Panc1 (cell line): ENCODE measurements at regions not wholly inside any gene's neighbourhood (a gene's known extent, or its start where the extent isn't known, plus 50 kb on each side); places are given as distances from the start of the nearest gene placed in this dataset.

Experiments used
- ATAC-seq: fragments of 200-7000 bp; cut with Tn5 transposase; 2 replicates; pipeline ENCODE4 v1.9.1; 2020; ENCODE audit warnings: mild to moderate bottlenecking, moderate library complexity
- BruUV-seq: library from RNA; stranded (reverse); fragments of 400-500 nt; replicated peaks from 2 replicates; lab custom pipeline; 2021; lab: Mats Ljungman, UMichigan
- CTCF ChIA-PET: fragments of 300-600 bp; sonication (Branson Sonifier 250); formaldehyde crosslinking; loops from one replicate; lab custom pipeline; 2022; ENCODE audit warnings: antibody characterized with exemption; lab: Charles Lee
- POLR2A ChIA-PET: fragments of 300-600 bp; sonication (Branson Sonifier 250); formaldehyde crosslinking; loops from one replicate; lab custom pipeline; 2022; ENCODE audit warnings: antibody characterized with exemption; lab: Charles Lee
- DNase-seq: peaks from one replicate; pipeline ENCODE4 v3.0.0-alpha.2; 2010; ENCODE audit warnings: low read depth, low spot score
- H3K27ac ChIP-seq: 2 replicates; pipeline ENCODE4 v1.5.1; 2011; ENCODE audit warnings: mild to moderate bottlenecking, low read length, inconsistent platforms
- H3K27me3 ChIP-seq: fragments of 200-500 bp; sonication (Bioruptor generic); 2 replicates; pipeline ENCODE4 v1.6.0; 2014; ENCODE audit warnings: low read length, inconsistent platforms; ENCODE audit not compliant: control insufficient read depth, insufficient read depth
- H3K36me3 ChIP-seq: fragments of 200-500 bp; sonication (Bioruptor generic); 2 replicates; pipeline ENCODE4 v1.5.1; 2014; ENCODE audit warnings: inconsistent platforms, mild to moderate bottlenecking, low read length, moderate library complexity; ENCODE audit not compliant: control insufficient read depth, insufficient read depth
- H3K4me1 ChIP-seq: 2 replicates; pipeline ENCODE4 v1.5.1; 2011; ENCODE audit warnings: inconsistent platforms, mild to moderate bottlenecking, low read length, moderate library complexity; ENCODE audit not compliant: control insufficient read depth, insufficient read depth
- H3K4me3 ChIP-seq, 2 experiments: 2 replicates each; pipeline ENCODE4 v1.5.1; 2011 to 2012; ENCODE audit warnings: low read depth in 2 of 2, low read length in 2 of 2, mild to moderate bottlenecking in 2 of 2, inconsistent platforms in 1 of 2, moderate library complexity in 1 of 2
- H3K9me3 ChIP-seq: fragments of 200-500 bp; sonication (Bioruptor generic); 2 replicates; pipeline ENCODE4 v1.5.1; 2014; ENCODE audit warnings: low read depth, mild to moderate bottlenecking, inconsistent platforms, low read length, moderate library complexity; ENCODE audit not compliant: control insufficient read depth, insufficient read depth
- POLR2AphosphoS5 ChIP-seq: IDR thresholded peaks from 2 replicates; pipeline ENCODE4 v1.6.1; 2012; ENCODE audit warnings: mild to moderate bottlenecking, low read depth, low read length, moderate library complexity
- SIN3A ChIP-seq: IDR thresholded peaks from 2 replicates; pipeline ENCODE4 v1.6.1; 2012; ENCODE audit warnings: low read depth, mild to moderate bottlenecking, low read length, moderate library complexity, borderline replicate concordance; ENCODE audit not compliant: insufficient read depth
- TCF7L2 ChIP-seq: IDR thresholded peaks from 2 replicates; pipeline ENCODE4 v1.6.1; 2011; ENCODE audit warnings: mild to moderate bottlenecking, low read depth, low read length, inconsistent platforms
- in situ Hi-C: cut with HindIII; loops from 2 replicates; pipeline ENCODE4 v1.10.0; 2016; ENCODE audit warnings: low sequenced_read_pairs, low pct_unique_long_range_greater_than_20kb
- intact Hi-C: fragments of 100-400 bp; cut with micrococcal nuclease; formaldehyde crosslinking; loops from one replicate; pipeline ENCODE4 v1.10.0; 2022; ENCODE audit not compliant: unreplicated experiment
- TF ChIP-seq, protein P1 (sequence below), 2 experiments: IDR thresholded peaks; 2 replicates each; pipeline ENCODE4 v1.6.1; 2011 to 2012; ENCODE audit warnings: low read depth in 2 of 2, control low read depth in 1 of 2, low read length in 1 of 2, mild to moderate bottlenecking in 1 of 2, moderate library complexity in 1 of 2; ENCODE audit not compliant: insufficient read depth in 1 of 2

DNA sequence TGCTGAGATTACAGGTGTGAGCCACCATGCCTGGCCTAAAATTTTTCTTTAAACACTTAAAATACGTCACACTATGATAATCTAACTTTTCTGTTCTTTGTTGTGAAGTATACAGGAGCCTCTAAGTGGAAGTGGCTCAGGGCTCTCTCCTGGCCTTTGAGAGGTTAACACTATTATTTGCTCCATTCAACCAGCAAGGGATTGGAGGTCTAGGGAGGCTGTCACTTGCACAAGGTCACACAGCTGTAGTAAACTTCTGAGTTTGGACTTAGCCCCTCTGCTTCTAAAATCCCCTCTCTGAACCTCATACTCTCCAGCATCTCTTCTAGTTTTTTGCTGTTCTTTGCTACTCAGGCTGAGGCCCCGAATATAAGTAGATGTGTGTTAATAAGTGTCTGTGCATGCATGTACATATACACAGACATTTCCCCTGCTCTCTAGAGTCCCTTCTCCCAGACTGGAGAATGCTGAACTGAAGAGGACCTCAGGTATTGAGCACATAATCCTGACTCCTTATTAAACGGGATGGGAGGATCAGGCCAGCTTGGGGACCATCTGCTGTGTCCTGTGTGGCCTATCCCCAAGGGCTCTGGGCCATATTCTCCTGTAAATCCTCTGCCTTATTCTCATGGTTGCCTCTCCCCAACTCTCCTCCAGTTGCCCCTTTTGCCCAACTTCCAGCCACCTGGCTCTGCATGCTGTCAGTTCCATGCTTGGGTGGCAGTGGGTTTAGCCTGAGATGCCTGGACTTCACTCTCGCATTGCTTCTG lies 87.0 kb upstream of the SPRY4 start:
- in situ Hi-C loops = no loop called here
- intact Hi-C loops = no loop called here
- Histone ChIP-seq H3K4me3 (no peak overlapping the region), H3K27me3 (no peaks in the 10 kb centered on the region), H3K9me3 (no peaks in the 10 kb centered on the region), H3K36me3 (no peaks in the 10 kb centered on the region), H3K4me1 (no peaks in the 10 kb centered on the region), H3K27ac (no peak overlapping the region)
- POLR2A ChIA-PET = no interaction called here
- no TSS peak for BruUV-seq
- DNase-seq (no peak), ATAC-seq (no peak)
- CTCF ChIA-PET = no interaction called here
- TF ChIP-seq SIN3A = no peak

DNA sequence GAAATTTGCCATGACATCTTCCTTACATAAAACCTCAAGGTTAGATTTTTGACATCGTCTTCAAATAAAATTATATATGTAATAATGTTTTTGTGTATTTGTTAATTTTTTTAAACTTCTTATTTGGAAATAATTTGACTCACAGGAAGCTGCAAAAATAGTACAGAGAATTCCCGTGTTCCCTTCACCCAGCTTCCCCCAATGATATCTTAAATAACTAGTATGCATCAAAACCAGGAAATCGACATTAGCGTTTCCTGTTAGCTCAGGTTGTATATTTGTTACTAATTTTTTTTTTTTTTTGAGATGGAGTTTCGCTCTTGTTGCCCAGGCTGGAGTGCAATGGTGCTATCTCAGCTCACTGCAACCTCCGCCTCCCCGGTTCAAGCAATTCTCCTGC lies 86.3 kb upstream of the SPRY4 start:
- POLR2A ChIA-PET = no interaction called here
- no peaks in the 10 kb centered on the region for H3K36me3 ChIP-seq
- CTCF ChIA-PET = no interaction called here
- intact Hi-C loops (no loop called here), in situ Hi-C loops (no loop called here)
- no peak for DNase-seq
- no peak overlapping the region for H3K27ac ChIP-seq
- H3K9me3 ChIP-seq = no peaks in the 10 kb centered on the region
- TF ChIP-seq SIN3A (no peak), TCF7L2 (no peak), POLR2AphosphoS5 (no peak)
- H3K4me1 ChIP-seq = no peaks in the 10 kb centered on the region
- no peak for ATAC-seq
- no peak overlapping the region for H3K4me3 ChIP-seq
- BruUV-seq = no TSS peak
- H3K27me3 ChIP-seq = no peaks in the 10 kb centered on the region

DNA sequence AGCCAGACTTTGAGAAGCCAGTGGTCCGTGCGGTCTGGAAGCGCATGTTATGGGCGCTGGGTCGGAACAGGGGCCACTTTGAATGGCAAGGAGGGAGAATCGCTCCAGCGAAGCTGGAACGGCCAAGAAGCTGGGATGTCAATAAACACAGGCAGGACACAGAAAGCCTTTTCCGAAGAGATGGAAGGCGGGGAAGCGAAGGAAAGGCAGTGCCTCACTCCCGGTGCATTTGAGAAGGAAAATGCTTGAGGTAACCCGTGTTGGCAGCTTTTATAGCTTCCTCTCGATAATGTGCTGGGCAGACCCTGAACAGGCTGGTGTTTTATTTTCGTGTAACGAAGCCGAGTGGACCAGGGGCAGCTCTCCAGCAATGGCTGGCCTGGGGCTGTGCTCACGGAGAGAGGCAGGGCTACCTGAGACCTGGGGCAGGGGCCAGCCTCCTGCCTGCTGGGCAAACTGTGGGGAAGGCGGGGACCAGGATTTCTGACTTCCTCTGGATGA lies 84.2 kb upstream of the SPRY4 start:
- no peak for DNase-seq
- no peak for ATAC-seq
- Histone ChIP-seq H3K4me1 (no peaks in the 10 kb centered on the region), H3K27ac (0 out of 2 replicates have a peak overlapping the region, but pooled peaks have one; percentile 3), H3K36me3 (no peaks in the 10 kb centered on the region), H3K9me3 (no peaks in the 10 kb centered on the region), H3K27me3 (no peaks in the 10 kb centered on the region), H3K4me3 (no peak overlapping the region)
- ChIA-PET CTCF (no interaction called here), POLR2A (no interaction called here)
- in situ Hi-C loops (no loop called here), intact Hi-C loops (no loop called here)
- TF ChIP-seq, protein P1, sequence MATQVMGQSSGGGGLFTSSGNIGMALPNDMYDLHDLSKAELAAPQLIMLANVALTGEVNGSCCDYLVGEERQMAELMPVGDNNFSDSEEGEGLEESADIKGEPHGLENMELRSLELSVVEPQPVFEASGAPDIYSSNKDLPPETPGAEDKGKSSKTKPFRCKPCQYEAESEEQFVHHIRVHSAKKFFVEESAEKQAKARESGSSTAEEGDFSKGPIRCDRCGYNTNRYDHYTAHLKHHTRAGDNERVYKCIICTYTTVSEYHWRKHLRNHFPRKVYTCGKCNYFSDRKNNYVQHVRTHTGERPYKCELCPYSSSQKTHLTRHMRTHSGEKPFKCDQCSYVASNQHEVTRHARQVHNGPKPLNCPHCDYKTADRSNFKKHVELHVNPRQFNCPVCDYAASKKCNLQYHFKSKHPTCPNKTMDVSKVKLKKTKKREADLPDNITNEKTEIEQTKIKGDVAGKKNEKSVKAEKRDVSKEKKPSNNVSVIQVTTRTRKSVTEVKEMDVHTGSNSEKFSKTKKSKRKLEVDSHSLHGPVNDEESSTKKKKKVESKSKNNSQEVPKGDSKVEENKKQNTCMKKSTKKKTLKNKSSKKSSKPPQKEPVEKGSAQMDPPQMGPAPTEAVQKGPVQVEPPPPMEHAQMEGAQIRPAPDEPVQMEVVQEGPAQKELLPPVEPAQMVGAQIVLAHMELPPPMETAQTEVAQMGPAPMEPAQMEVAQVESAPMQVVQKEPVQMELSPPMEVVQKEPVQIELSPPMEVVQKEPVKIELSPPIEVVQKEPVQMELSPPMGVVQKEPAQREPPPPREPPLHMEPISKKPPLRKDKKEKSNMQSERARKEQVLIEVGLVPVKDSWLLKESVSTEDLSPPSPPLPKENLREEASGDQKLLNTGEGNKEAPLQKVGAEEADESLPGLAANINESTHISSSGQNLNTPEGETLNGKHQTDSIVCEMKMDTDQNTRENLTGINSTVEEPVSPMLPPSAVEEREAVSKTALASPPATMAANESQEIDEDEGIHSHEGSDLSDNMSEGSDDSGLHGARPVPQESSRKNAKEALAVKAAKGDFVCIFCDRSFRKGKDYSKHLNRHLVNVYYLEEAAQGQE (IDR thresholded peaks at IDR 0.05; ENCODE audit: insufficient read depth in 1 of 2, low read depth in 2 of 2, low read length in 1 of 2) = no peak
- TF ChIP-seq TCF7L2 = no peak
- no TSS peak for BruUV-seq
